ENCODE measurements at regions not wholly inside any gene's neighbourhood (a gene's known extent, or its start where the extent isn't known, plus 50 kb on each side); places are given as distances from the start of the nearest gene placed in this dataset.

DNA sequence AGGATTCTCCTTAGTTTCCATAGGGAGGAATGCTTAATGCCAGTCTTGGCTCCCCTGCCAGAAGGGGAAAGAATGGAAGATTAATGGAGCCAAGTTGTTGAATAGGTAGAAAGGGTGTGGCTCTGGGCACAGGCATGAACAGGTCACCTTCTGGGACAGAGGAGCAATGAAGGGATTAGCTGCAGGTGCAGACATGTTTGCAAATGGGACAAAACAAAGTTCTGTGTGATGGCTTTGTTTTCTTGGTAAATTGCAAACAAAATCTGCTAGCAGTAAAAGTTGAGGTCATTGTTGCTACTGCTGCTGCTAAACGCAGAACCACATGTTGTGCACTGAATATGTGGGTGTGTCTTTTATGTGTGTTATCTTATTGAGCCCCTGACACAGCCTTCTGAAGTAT lies 93.3 kb downstream of the PERP start:
- H3K4me2 ChIP-seq (ENCODE audit: low read length), result no peak overlapping the region
- no peaks in the 10 kb centered on the region for H4K20me1 ChIP-seq (ENCODE audit: insufficient read depth)
- H2AFZ ChIP-seq (ENCODE audit: low read depth, low read length), result no peak overlapping the region
- no peaks in the 10 kb centered on the region for H3K79me2 ChIP-seq (replicated peaks; ENCODE audit: insufficient read depth, low read length)
- no peak overlapping the region for H3K27ac ChIP-seq (ENCODE audit: low read length)
- H3K9me2 ChIP-seq (ENCODE audit: insufficient read depth, low read length), result no peaks in the 10 kb centered on the region
- H3K4me3 ChIP-seq (ENCODE audit: low read length), result no peak overlapping the region
- no peak for TF ChIP-seq SMC3 (conservative IDR thresholded peaks at IDR 0.05; ENCODE audit: poor library complexity)
- TF ChIP-seq EP300 (conservative IDR thresholded peaks at IDR 0.05; ENCODE audit: poor library complexity, severe bottlenecking), result no peak
- TF ChIP-seq EZH2 (IDR thresholded peaks at IDR 0.05; ENCODE audit: borderline replicate concordance, insufficient read depth, low read length, poor library complexity, severe bottlenecking), result no peak
- TF ChIP-seq, protein P1, sequence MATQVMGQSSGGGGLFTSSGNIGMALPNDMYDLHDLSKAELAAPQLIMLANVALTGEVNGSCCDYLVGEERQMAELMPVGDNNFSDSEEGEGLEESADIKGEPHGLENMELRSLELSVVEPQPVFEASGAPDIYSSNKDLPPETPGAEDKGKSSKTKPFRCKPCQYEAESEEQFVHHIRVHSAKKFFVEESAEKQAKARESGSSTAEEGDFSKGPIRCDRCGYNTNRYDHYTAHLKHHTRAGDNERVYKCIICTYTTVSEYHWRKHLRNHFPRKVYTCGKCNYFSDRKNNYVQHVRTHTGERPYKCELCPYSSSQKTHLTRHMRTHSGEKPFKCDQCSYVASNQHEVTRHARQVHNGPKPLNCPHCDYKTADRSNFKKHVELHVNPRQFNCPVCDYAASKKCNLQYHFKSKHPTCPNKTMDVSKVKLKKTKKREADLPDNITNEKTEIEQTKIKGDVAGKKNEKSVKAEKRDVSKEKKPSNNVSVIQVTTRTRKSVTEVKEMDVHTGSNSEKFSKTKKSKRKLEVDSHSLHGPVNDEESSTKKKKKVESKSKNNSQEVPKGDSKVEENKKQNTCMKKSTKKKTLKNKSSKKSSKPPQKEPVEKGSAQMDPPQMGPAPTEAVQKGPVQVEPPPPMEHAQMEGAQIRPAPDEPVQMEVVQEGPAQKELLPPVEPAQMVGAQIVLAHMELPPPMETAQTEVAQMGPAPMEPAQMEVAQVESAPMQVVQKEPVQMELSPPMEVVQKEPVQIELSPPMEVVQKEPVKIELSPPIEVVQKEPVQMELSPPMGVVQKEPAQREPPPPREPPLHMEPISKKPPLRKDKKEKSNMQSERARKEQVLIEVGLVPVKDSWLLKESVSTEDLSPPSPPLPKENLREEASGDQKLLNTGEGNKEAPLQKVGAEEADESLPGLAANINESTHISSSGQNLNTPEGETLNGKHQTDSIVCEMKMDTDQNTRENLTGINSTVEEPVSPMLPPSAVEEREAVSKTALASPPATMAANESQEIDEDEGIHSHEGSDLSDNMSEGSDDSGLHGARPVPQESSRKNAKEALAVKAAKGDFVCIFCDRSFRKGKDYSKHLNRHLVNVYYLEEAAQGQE (IDR thresholded peaks at IDR 0.05; ENCODE audit: borderline replicate concordance), result no peak
- no peak for TF ChIP-seq CTCF (IDR thresholded peaks at IDR 0.05; ENCODE audit: poor library complexity, severe bottlenecking)
- TF ChIP-seq MXI1 (conservative IDR thresholded peaks at IDR 0.05; ENCODE audit: poor library complexity, severe bottlenecking), result no peak
- TF ChIP-seq RAD21 (conservative IDR thresholded peaks at IDR 0.05), result no peak
- TF ChIP-seq POLR2AphosphoS5 (IDR thresholded peaks at IDR 0.05), result no peak
- no peaks in the 10 kb centered on the region for H3K9me3 ChIP-seq (ENCODE audit: low read length)
- H3K27me3 ChIP-seq (ENCODE audit: insufficient read depth, low read depth, low read length), result no peaks in the 10 kb centered on the region
- no peak overlapping the region for H3K9ac ChIP-seq (ENCODE audit: low read length)
- H3K36me3 ChIP-seq (ENCODE audit: insufficient read depth, low read length), result no peaks in the 10 kb centered on the region
- no peaks in the 10 kb centered on the region for H3F3A ChIP-seq (ENCODE audit: insufficient read depth, low read length, poor library complexity, severe bottlenecking)

DNA sequence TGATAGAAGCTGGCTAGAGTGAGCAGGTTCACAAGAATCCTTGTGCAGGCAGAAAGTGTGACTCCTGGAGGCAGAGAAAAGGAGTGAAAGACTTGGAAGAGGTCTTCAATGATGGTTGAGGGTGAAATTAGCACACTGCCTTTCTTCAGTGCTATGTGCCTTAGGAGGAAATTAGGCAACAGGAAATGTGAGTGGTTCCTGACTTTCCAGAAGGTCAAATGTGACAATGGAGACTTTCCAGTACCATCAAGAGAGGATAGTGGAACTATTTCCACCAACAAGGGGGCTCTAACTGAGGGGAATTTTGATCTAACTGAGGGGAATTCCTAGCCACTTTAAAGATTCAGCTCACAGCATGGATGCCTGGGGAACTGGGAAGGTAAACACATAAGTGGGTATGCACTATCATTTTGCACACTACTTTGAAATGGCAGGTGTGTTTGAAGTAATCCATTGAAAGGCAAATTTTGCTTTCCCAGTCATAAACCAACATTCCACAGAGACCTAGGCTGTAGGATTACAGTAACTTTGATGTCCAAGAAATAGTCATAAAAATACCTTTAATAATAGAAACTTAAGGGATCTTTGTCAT lies 90.0 kb downstream of the PERP start:
- no peaks in the 10 kb centered on the region for H3F3A ChIP-seq (ENCODE audit: insufficient read depth, low read length, poor library complexity, severe bottlenecking)
- no peaks in the 10 kb centered on the region for H3K9me3 ChIP-seq (ENCODE audit: low read length)
- H3K27ac ChIP-seq (ENCODE audit: low read length), result no peak overlapping the region
- no peaks in the 10 kb centered on the region for H3K27me3 ChIP-seq (ENCODE audit: insufficient read depth, low read depth, low read length)
- H3K9ac ChIP-seq (ENCODE audit: low read length), result no peak overlapping the region
- H2AFZ ChIP-seq (ENCODE audit: low read depth, low read length), result no peak overlapping the region
- no peaks in the 10 kb centered on the region for H4K20me1 ChIP-seq (ENCODE audit: insufficient read depth)
- H3K36me3 ChIP-seq (ENCODE audit: insufficient read depth, low read length), result no peaks in the 10 kb centered on the region
- H3K4me3 ChIP-seq (ENCODE audit: low read length), result no peak overlapping the region
- H3K4me2 ChIP-seq (ENCODE audit: low read length), result no peak overlapping the region
- TF ChIP-seq MXI1 (conservative IDR thresholded peaks at IDR 0.05; ENCODE audit: poor library complexity, severe bottlenecking), result no peak
- no peaks in the 10 kb centered on the region for H3K79me2 ChIP-seq (replicated peaks; ENCODE audit: insufficient read depth, low read length)
- no peaks in the 10 kb centered on the region for H3K9me2 ChIP-seq (ENCODE audit: insufficient read depth, low read length)

DNA sequence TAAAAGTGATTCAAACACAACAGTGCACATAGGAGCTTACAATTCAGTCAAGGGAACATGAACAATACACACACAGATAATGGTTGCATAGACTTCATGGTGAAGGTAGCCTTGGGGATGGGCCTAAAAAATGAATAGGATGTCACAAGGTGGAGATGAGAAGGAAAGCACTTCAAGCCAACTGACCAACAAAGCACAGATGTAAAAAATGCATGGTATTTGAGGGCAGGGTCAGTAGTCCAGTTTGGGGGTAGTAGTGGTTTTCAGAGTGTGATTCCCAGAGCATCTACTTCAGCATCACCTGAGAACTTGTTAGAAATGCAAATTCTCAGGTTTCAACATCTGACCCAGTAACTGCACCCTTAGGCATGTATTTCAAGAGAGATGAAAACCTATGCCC lies 88.9 kb downstream of the PERP start:
- Histone ChIP-seq H3K4me3 (ENCODE audit: low read length) (no peak overlapping the region), H3K9ac (ENCODE audit: low read length) (no peak overlapping the region), H3K27ac (ENCODE audit: low read length) (no peak overlapping the region), H3K4me2 (ENCODE audit: low read length) (no peak overlapping the region), H3K9me3 (ENCODE audit: low read length) (no peaks in the 10 kb centered on the region), H2AFZ (ENCODE audit: low read depth, low read length) (no peak overlapping the region), H4K20me1 (ENCODE audit: insufficient read depth) (no peaks in the 10 kb centered on the region), H3F3A (ENCODE audit: insufficient read depth, low read length, poor library complexity, severe bottlenecking) (no peaks in the 10 kb centered on the region), H3K79me2 (replicated peaks; ENCODE audit: insufficient read depth, low read length) (no peaks in the 10 kb centered on the region), H3K9me2 (ENCODE audit: insufficient read depth, low read length) (no peaks in the 10 kb centered on the region), H3K36me3 (ENCODE audit: insufficient read depth, low read length) (no peaks in the 10 kb centered on the region), H3K27me3 (ENCODE audit: insufficient read depth, low read depth, low read length) (no peaks in the 10 kb centered on the region)
- TF ChIP-seq, protein P1 (IDR thresholded peaks at IDR 0.05; ENCODE audit: borderline replicate concordance), result no peak
- TF ChIP-seq EZH2 (IDR thresholded peaks at IDR 0.05; ENCODE audit: borderline replicate concordance, insufficient read depth, low read length, poor library complexity, severe bottlenecking) (no peak), MXI1 (conservative IDR thresholded peaks at IDR 0.05; ENCODE audit: poor library complexity, severe bottlenecking) (no peak), SMC3 (conservative IDR thresholded peaks at IDR 0.05; ENCODE audit: poor library complexity) (no peak), CTCF (IDR thresholded peaks at IDR 0.05; ENCODE audit: poor library complexity, severe bottlenecking) (no peak), RAD21 (conservative IDR thresholded peaks at IDR 0.05) (no peak), EP300 (conservative IDR thresholded peaks at IDR 0.05; ENCODE audit: poor library complexity, severe bottlenecking) (no peak), TAF1 (IDR thresholded peaks at IDR 0.05; ENCODE audit: low read depth) (no peak), POLR2AphosphoS5 (IDR thresholded peaks at IDR 0.05) (no peak)

Data from neural cell (in vitro differentiated cells).